Endothelial cell of umbilical vein (primary cell): ENCODE measurements at regions not wholly inside any gene's neighbourhood (a gene's known extent, or its start where the extent isn't known, plus 50 kb on each side); places are given as distances from the start of the nearest gene placed in this dataset.

ENCODE experiments used
- BruUV-seq: library from RNA; stranded (reverse); fragments of 400-500 nt; replicated peaks from 2 replicates; lab custom pipeline; 2021; lab: Mats Ljungman, UMichigan
- CTCF ChIA-PET: fragments of 300-600, 350-600 bp; sonication (Branson Sonifier 250); formaldehyde crosslinking; loops from one replicate; lab custom pipeline; 2021; ENCODE audit warnings: antibody characterized with exemption, inconsistent platforms; lab: Charles Lee
- POLR2A ChIA-PET: fragments of 300-600, 350-600 bp; sonication (Branson Sonifier 250); formaldehyde crosslinking; loops from one replicate; lab custom pipeline; 2021; ENCODE audit warnings: antibody characterized with exemption, inconsistent platforms; lab: Charles Lee
- DNase-seq: peaks from one replicate; pipeline ENCODE4 v3.0.0-alpha.2; 2011; ENCODE audit warnings: low read depth, low spot score
- FAIRE-seq: peaks from 2 replicates; lab custom pipeline; 2011; peaks lifted over from hg19 to GRCh38; lab: Jason Lieb, UNC
- H2AFZ ChIP-seq: 2 replicates; pipeline ENCODE4 v1.6.0; 2012; ENCODE audit warnings: low read depth, low read length, control low read depth, inconsistent platforms
- H3K27ac ChIP-seq: 2 replicates; pipeline ENCODE4 v1.5.1; 2011; ENCODE audit warnings: low read depth, mild to moderate bottlenecking, control low read depth, low read length, moderate library complexity; ENCODE audit not compliant: insufficient read depth
- H3K27me3 ChIP-seq, 2 experiments: 2 replicates each; pipeline versions ENCODE4 v1.6.0 to v1.6.1; 2011; ENCODE audit warnings: low read length in 2 of 2, mixed read lengths in 1 of 2; ENCODE audit not compliant: control insufficient read depth in 2 of 2, insufficient read depth in 2 of 2
- H3K36me3 ChIP-seq, 2 experiments: 2 replicates in 1 of 2; 3 replicates in 1 of 2; pipeline ENCODE4 v1.5.1; 2011; ENCODE audit warnings: low read length in 2 of 2, mild to moderate bottlenecking in 1 of 2, moderate library complexity in 1 of 2; ENCODE audit not compliant: control insufficient read depth in 2 of 2, insufficient read depth in 2 of 2; ENCODE audit errors: extremely low read depth in 1 of 2
- H3K4me1 ChIP-seq: 3 replicates; pipeline ENCODE4 v1.5.1; 2011; ENCODE audit warnings: mild to moderate bottlenecking, low read length; ENCODE audit not compliant: control insufficient read depth, insufficient read depth; ENCODE audit errors: extremely low read depth
- H3K4me2 ChIP-seq: 2 replicates; pipeline ENCODE4 v1.6.1; 2011; ENCODE audit warnings: low read length, control low read depth, mixed read lengths; ENCODE audit not compliant: insufficient read depth
- H3K4me3 ChIP-seq, 3 experiments: fragments of 200-600 bp in 1 of 3; sonication (generic), shearing (Covaris generic) in 1 of 3; replicated peaks in 1 of 3; 2 replicates each; pipeline ENCODE4 v1.5.1; 2011 to 2016; ENCODE audit warnings: control low read depth in 3 of 3, low read length in 3 of 3, mild to moderate bottlenecking in 2 of 3, inconsistent platforms in 1 of 3, low read depth in 1 of 3, moderate library complexity in 1 of 3; ENCODE audit not compliant: insufficient read depth in 1 of 3
- H3K79me2 ChIP-seq: 2 replicates; pipeline ENCODE4 v1.6.0; 2012; ENCODE audit warnings: low read length, inconsistent platforms; ENCODE audit not compliant: control insufficient read depth, insufficient read depth
- H3K9ac ChIP-seq: replicated peaks from 2 replicates; pipeline ENCODE3; 2011; ENCODE audit warnings: low read length, control low read depth; ENCODE audit not compliant: insufficient read depth; ENCODE audit errors: extremely low read depth
- H3K9me1 ChIP-seq: replicated peaks from 3 replicates; pipeline ENCODE4 v1.6.0; 2011; ENCODE audit warnings: mild to moderate bottlenecking, low read length; ENCODE audit not compliant: control insufficient read depth, insufficient read depth; ENCODE audit errors: extremely low read depth
- H3K9me3 ChIP-seq: replicated peaks from 2 replicates; pipeline ENCODE4 v1.5.1; 2012; ENCODE audit warnings: low read length, inconsistent platforms; ENCODE audit not compliant: control insufficient read depth, insufficient read depth
- H4K20me1 ChIP-seq: replicated peaks from 2 replicates; pipeline ENCODE3; 2011; ENCODE audit warnings: mild to moderate bottlenecking, low read length; ENCODE audit not compliant: control insufficient read depth, insufficient read depth; ENCODE audit errors: extremely low read depth
- CTCF ChIP-seq, 2 donors: IDR thresholded peaks; 1 replicate in 1 of 2; 2 replicates in 1 of 2; pipeline ENCODE4 v1.5.1; 2011; ENCODE audit warnings: low read length in 2 of 2, mild to moderate bottlenecking in 2 of 2, moderate library complexity in 2 of 2, control low read depth in 1 of 2, inconsistent platforms in 1 of 2, low read depth in 1 of 2; ENCODE audit not compliant: insufficient read depth in 1 of 2; ENCODE audit errors: extremely low read depth in 1 of 2
- EZH2 ChIP-seq: IDR thresholded peaks from 2 replicates; pipeline ENCODE4 v1.6.1; 2012; ENCODE audit warnings: borderline replicate concordance, low read depth, mild to moderate bottlenecking, moderate library complexity, low read length, inconsistent platforms; ENCODE audit not compliant: severe bottlenecking
- FOS ChIP-seq: IDR thresholded peaks from 2 replicates; pipeline ENCODE4 v1.6.1; 2011; ENCODE audit warnings: mild to moderate bottlenecking, low read length, moderate library complexity, borderline replicate concordance; ENCODE audit not compliant: insufficient read depth
- GATA2 ChIP-seq: IDR thresholded peaks from 2 replicates; pipeline ENCODE4 v1.7.0; 2011; ENCODE audit warnings: low read depth, mild to moderate bottlenecking, moderate library complexity, mixed read lengths, low read length; ENCODE audit not compliant: insufficient read length, insufficient read depth
- JUN ChIP-seq: IDR thresholded peaks from 2 replicates; pipeline ENCODE4 v1.6.1; 2011; ENCODE audit warnings: borderline replicate concordance, low read depth; ENCODE audit not compliant: insufficient read length, insufficient read depth
- MAX ChIP-seq: IDR thresholded peaks from 2 replicates; pipeline ENCODE4 v1.6.1; 2011; ENCODE audit not compliant: insufficient read depth, insufficient read length
- MYC ChIP-seq: IDR thresholded peaks from one replicate; pipeline ENCODE4 v1.6.1; 2011; ENCODE audit warnings: mild to moderate bottlenecking, low read depth, low read length
- POLR2A ChIP-seq: IDR thresholded peaks from 2 replicates; pipeline ENCODE4 v1.6.1; 2012; ENCODE audit warnings: low read depth, mild to moderate bottlenecking, control low read depth, low read length
- POLR2AphosphoS5 ChIP-seq: IDR thresholded peaks from 2 replicates; pipeline ENCODE4 v1.6.1; 2012; ENCODE audit warnings: low read depth, mild to moderate bottlenecking, control low read depth, low read length, moderate library complexity; ENCODE audit not compliant: insufficient read depth
- dilution Hi-C: fragments of 300-500 bp; cut with MboI; formaldehyde crosslinking; loops from one replicate; pipeline ENCODE4 v1.15.0; 2019; ENCODE audit warnings: low sequenced_read_pairs; ENCODE audit not compliant: extremely low pct_ligation_motif_present
- intact Hi-C: fragments of 100-400 bp; cut with micrococcal nuclease; formaldehyde crosslinking; loops from one replicate; pipeline ENCODE4 v1.10.0; 2022

GRCh38 chr22:48581796-48582469 lies 1245.7 kb downstream of the BRD1 start:
- H3K36me3 ChIP-seq, result no peaks in the 10 kb centered on the region
- no peaks in the 10 kb centered on the region for H3K9me1 ChIP-seq
- H3K9ac ChIP-seq, result no peak overlapping the region
- H3K4me2 ChIP-seq, result no peak overlapping the region
- no peak overlapping the region for H2AFZ ChIP-seq
- POLR2A ChIA-PET, result no interaction called here
- FAIRE-seq (no peak), DNase-seq (no peak)
- peaks cover 2% of the 10 kb centered on the region for H3K9me3 ChIP-seq
- no TSS peak for BruUV-seq
- no peak overlapping the region for H3K27ac ChIP-seq
- CTCF ChIA-PET, result no interaction called here
- peaks cover 2 to 3% of the 10 kb centered on the region in 2 experiments for H3K27me3 ChIP-seq
- TF ChIP-seq GATA2, result no peak
- no peak for TF ChIP-seq MAX
- no peak for TF ChIP-seq FOS
- no peak for TF ChIP-seq CTCF (IDR thresholded peaks at IDR 0.05; ENCODE audit: extremely low read depth in 1 of 2, insufficient read depth in 1 of 2, low read depth in 1 of 2, low read length in 2 of 2)
- no peak for TF ChIP-seq MYC
- no peak for TF ChIP-seq POLR2A
- TF ChIP-seq POLR2AphosphoS5, result no peak
- no peak for TF ChIP-seq JUN
- TF ChIP-seq EZH2, result no peak
- dilution Hi-C loops, result no loop called here
- no peaks in the 10 kb centered on the region for H3K4me1 ChIP-seq
- H3K79me2 ChIP-seq, result no peaks in the 10 kb centered on the region
- intact Hi-C loops, result no loop called here
- no peaks in the 10 kb centered on the region for H4K20me1 ChIP-seq
- no peak overlapping the region for H3K4me3 ChIP-seq
